HG02973 (cell line): ENCODE measurements at regions not wholly inside any gene's neighbourhood (a gene's known extent, or its start where the extent isn't known, plus 50 kb on each side); places are given as distances from the start of the nearest gene placed in this dataset.
"Not testable (repeated sequence)": the region's sequence is repeated elsewhere in the genome, so short reads cannot be mapped to it uniquely, and the experiment has no call there.

ENCODE experiments used
- ATAC-seq: cut with Tn5 transposase; IDR thresholded peaks from one replicate; pipeline ENCODE4 v1.9.1; 2021; ENCODE audit warnings: moderate library complexity; ENCODE audit not compliant: unreplicated experiment

DNA sequence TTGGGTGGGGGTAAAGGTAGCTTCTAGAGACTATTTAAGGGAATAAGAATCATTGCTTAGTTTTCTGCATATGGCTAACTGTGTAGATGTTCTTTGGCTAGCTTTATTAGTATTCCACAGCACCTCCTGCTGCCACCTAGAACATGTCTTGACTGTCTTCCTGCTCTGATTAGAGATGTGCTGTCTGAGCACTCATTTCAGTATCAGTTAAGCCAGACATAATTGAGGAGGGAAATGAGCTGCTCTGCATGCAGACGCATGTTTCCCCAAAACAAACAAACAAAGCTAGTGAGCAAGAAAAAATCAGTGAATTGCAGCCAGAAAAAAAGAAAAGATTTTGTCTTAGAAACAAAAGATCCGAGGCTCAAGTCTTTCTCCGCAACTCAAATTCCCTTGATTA lies 402.2 kb downstream of the AASDHPPT start:
- no peak for ATAC-seq

DNA sequence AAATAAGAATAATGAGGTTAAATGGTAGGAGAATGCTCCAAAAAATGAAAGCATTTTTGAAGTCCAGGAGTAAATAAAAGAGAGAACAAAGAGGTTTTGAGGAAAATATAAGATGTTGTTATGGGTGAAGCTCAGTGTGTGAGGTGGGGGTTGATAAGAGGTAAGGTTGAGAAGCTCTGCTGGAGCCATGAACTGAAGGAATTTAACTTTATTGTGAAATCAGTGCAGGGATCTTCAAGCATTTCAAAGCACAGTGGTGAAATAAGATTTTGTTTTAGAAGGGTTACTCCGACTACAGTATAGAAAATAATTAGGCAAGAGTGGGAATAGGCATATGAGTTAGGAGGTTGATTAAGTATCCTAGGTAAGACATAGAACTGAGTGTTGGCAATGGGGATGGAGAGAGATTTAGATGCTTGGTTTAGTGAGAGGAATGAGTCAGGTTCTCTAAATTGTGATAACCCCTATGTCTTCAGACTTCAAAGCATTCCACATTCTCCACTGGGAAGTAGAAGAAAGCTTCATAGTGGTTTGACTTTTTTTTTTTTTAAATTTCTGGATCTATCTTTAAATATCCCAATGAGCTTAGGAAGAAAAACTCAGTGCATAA lies 403.2 kb downstream of the AASDHPPT start:
- no peak for ATAC-seq

DNA sequence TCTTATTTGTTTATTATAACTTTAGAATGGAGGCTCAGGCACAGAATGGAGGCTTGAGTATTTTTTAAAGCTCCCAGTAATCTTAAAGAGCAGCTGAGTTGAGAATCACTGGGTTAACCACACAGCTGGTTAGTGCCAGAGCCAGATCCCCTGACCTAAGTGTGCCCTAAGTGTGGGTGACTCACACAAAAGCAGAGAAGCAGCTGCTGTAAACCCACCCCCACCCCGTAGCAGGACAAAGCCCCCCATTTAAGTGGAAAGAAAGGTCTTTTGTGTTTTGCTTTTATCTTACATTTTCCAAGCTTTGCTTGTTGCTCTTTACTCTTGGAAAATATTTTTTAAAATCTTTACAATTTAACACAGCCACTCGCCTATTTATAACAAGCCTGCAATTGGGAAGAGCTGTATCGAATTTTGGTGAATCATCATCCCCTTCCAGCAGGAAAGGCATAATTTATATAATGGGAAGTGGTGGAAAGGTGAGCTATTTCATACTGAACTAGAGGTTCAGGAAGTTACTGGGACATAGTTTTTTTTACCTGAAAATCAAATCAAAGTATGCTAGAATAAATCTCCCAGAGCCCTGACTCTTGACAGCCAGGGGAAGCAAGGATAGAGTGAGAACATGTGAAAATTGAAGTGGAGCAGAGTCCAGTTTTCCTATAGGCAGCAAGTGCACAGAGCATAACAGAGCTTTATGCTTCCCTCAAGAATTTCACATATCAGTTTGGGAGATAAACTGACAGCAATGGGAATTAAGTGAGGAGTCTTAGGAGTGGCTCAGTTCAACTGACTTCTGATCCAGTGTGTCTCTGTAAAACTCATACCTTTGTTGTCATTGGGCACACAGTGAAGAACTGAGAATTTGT lies 405.7 kb downstream of the AASDHPPT start:
- ATAC-seq: no peak

DNA sequence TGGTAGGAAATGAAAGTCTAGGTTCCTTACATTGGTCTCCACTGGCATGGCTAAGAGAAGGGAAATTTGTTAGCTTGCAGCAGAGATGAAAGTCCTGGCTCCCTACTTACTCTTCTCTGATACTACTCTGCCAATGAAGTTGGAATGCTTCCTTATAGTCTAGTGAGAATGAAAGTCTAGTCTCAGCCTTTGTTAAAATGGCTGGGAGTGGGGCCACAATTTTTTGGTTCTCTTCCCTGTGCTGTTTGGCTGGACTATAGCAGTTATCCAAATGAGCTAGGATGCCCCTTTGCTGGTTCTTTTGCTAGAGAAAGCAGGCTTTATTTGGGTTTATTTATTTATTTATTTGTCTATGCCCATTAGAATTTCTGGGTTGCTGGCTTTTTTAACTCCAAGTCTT lies 414.3 kb downstream of the AASDHPPT start:
- no peak for ATAC-seq

DNA sequence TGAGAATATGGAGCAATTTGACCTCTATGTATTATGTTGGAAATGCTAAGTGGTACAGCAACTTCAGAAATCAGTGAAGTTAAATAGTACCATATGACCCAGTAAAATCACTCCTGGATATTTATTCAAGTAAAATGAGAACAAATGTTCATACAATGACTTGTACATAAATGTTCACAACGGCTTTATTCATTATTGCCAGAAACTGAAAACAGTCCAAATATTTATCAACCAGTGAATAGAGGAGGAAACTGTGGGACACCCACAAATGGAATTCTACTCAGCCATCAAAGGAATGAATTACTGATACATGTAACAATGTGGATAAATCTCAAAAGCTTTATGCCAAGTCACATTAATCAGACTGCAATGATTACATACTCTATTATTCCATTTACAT lies 416.3 kb downstream of the AASDHPPT start:
- ATAC-seq: no peak

DNA sequence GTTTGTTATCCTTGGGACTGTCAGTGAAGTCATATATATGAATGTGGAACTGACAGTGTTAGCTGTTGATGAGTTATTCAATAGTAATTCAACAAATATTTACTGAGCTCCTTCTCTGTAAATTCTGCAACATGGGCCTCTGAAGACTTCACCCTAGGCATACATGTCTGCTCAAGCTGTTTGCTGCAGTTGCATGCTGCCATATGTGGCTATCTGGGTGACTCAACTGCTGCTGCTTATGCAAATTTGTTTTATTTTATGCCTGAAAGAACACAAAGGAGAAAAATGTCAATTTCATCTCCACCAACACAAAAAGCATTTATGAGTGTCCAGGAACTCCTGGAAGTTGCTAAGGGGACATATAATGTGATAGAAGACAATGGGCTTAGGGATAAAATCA lies 417.6 kb downstream of the AASDHPPT start:
- ATAC-seq: no peak

DNA sequence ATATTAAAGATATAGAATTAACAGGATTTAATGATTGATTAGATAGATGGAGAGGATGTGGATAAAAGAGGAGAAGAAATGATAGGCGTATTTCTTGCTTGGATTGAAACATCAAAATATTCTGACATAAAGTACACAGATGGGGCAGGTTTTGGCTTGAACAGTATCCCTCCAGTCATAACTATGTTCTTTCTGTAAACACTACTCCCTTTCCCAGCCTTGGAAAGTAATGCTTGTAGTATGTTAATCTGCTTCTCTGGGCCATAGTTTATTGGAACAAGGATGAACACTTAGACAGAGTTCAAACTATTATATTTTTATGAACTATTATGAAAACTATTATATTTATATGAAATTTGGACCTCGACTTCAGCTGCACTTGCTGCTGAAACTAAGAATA lies 419.2 kb downstream of the AASDHPPT start:
- no peak for ATAC-seq

DNA sequence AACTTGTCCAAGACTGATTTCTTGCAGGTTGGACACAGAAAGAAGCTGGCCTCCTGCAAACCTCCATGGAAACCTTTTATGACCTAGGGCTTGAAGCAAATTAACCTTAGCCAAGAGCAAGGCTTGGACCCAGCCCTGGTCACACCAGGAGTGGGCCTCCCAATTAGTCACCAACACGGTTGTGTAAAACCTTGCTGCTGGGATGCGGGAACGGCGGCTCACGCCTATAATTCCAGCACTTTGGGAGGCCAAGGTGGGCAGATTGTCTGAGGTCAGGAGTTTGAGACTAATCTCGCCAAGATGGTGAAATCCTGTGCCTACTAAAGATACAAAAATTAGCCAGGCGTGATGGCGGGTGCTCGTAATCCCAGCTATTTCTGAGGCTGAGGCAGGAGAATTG lies 419.9 kb downstream of the AASDHPPT start:
- ATAC-seq: no peak

DNA sequence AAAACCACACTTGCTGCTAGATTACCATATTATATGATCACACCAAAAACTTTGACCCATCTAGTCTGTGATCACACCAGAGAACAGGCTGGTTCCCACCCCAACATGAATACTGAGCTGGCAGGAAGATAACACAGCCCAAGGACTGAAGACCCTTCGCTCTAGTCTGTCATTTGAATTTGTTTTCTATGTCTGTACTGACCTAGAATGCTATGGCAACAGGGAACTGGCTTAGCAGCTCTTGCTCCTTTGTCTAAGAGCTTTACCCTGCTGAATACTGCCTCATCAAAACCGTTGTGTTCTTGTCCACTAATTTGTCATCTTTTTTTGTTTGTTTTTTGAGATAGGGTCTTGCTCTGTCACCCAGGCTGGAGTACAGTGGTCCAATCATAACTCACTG lies 420.4 kb downstream of the AASDHPPT start:
- no peak for ATAC-seq

DNA sequence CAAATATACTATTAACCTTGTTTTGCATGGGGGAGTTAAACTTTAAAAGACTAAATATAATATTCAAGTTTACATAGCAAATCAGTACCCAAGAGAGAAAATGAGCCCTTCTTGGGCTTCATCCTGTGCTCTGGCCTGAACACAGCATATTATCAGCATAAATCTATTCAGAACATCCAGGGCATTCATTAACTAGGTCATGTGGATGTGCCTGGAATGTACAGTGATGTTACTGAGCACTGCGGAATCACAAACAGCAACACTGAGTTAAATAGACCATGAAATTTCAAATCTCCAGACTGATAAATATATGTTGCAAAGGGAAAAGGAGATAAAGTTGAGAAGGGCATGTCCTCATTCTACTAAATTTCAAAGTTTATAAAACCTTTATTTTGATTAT lies 426.4 kb downstream of the AASDHPPT start:
- no peak for ATAC-seq

DNA sequence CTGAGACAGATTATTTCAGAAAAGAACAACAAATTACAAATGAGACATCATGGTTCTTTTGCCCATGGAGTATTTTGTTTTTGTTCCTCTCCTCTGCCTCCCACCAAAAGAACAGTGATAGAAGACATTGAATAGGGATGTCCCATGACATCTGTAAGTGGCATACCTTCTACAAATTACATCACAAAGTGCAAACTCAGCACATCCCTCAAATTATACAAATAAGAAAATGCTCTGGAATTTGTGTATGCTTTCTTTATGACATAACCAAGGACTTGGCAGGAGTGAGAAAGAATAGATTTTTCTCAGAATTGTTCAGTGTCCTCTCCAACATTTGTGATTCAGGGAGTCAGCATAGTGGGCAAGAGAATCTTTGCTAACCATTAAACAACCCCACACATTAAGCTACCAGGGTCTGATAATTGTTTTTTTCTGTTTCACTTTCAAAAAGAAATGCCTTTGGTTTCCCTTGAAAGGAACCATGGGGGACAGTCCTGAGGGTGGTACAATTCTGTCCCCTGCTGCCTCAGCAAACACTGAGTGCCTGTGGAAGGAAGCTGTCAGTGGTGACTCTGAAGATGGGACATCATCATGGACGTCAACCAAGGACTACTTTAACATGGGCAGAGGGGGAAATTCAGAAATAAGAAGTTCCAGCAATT lies 430.3 kb downstream of the AASDHPPT start:
- ATAC-seq: no peak

DNA sequence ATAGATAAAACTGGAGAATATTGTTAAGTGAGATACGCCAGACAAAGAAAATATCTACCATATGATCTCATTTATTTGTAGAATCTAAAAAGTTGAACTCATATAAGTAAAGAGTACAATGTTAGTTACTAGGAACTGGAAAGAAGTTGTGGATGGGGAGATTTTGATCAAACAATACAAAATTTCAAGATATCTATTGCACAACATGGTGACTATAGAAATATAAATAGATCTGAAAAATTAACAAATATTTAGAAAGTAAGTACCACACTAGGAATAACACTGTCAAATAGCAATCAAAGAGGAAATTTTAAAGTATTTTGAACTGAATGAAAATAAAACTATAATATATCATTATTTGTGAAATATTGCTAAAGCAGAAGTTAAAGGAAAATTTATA lies 437.2 kb downstream of the AASDHPPT start:
- no peak for ATAC-seq

DNA sequence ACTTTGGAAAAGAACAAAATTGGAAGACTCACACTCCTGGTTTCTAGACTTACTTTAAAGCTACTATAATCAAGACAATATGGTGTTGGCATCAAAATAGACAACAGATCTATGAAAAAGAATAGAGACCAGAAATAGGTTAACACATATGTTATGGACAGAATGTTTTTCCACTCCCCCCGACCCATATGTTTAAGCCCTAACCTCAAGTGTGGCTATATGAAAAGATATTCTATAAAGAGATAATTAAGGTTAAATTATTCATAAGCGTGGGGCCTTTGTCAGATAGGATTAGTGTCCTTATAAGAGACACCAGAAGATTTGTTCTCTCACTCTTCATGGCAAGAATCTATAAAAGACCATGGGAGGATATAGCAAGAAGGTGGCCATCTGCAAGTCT lies 440.0 kb downstream of the AASDHPPT start:
- no peak for ATAC-seq

DNA sequence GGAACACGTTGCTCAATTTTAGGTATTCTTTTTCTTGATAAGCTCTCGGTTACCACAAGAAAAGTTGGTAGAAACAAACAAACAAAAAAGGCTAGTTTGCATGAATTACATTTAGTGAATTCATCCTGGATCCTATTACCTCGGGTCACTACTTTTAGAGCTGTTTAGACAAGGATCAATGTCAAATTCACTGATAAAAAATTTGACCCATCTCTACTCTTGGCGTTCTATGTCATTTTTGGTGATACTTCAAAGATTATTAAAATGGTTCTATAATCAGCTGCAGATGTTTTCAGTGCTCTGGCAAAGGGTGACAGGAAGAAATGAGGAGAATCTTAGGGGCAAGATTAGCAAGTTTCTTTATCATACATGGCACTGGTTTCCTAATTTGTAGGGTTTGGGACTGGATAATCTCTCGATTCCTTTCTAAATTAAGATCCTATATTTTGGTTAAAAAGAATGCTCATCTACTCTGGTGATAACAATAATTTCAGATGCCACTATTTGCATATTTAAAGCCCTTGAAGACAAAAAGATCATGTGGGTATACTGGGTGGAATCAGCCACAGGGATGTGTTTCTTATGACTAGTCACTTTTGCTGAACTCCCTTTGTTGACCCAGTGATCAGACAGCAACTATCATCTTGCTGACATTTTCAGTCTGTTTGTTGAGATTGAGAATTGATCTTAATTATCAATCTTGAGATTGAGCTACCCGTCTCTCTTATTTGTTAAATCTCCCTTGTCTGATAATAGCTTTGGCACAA lies 442.9 kb downstream of the AASDHPPT start:
- ATAC-seq: no peak

DNA sequence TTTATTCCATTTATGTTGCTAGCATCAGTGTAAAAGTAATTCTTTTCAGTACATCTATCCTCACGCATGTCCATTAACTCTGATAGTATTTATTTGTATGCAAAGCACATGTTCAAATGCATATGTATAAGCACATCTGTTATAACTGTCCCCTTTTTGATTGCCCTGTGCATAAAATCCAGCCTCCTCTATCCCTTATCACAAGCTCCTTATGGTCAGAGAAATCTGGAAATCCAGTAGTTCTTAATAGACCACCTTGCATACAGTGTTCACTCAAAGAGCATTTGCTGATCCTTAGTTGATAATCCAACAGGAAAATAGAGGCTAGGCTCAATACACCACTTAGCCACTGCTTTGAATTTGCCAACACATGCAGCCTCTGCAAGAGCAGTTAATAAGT lies 443.5 kb downstream of the AASDHPPT start:
- ATAC-seq: no peak

DNA sequence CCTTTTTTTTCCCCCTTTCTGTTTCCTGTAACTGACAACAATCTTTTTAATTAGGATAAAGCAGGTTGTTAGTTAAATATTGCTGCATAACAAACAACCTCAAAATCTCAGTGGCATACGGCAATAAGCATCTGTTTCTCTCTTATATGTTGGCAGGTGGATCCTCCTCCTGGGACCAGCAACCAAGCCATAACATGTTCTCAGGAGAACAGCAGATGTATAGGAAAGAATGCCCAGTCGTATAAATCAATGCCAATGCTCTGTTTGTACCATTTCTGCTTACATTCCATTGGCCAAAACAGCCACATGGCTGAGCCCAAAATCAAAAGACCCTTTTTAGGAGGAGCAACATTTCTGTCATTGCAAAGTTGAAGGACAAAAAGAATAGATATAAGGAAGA lies 445.7 kb downstream of the AASDHPPT start:
- no peak for ATAC-seq

DNA sequence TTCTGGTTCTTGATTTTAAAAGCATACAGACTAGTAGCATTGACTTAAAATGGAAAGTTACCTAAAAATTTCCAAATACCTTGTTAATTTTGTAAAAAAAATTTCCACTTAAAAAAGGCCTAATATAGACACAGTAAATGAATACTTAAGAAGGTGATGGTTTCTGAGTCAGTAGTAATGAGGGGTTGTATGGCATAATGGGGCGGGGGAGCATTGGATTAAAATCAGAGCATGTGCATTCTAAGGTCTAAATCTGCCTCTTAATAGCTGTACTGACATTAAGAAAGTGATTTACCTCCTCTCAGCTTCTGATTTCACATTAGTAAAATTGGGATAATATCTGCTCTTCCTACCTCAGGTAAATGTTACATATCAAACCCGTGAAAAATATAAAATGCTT lies 446.5 kb downstream of the AASDHPPT start:
- ATAC-seq: no peak

DNA sequence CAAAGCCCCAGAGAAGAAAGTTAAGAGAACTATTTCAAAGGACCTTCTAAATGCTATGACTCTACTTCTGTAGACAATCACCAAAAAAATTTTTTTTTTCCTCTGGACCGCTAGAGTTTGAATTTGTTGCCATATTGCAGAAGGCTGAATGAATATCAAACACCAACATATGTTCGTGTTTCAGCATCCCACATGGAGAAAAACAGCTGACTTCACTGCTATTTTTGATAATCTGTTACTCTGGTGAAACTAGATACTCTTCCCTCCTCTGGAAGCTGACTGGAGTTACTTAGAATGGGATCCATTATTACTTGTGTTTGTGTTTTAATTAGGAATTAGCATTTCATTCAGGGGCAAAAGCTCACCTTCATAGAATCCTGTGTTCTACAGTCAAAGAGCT lies 447.0 kb downstream of the AASDHPPT start:
- ATAC-seq: no peak

DNA sequence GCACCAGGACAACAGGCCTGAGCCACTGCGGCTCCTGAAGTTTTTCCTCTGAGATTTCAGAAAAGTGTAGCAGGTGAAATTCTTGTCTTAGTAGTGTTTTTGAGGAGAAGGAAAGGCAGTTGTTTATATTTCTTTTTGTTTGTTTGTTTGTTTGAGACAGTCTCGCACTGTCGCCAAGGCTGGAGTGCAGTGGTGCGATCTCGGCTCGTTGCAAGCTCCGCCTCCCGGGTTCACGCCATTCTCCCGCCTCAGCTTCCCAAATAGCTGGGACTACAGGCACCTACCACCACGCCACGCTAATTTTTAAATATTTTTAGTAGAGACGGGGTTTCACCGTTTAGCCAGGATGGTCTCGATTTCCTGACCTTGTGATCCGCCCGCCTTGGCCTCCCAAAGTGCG lies 454.2 kb downstream of the AASDHPPT start:
- ATAC-seq: not testable (repeated sequence)

DNA sequence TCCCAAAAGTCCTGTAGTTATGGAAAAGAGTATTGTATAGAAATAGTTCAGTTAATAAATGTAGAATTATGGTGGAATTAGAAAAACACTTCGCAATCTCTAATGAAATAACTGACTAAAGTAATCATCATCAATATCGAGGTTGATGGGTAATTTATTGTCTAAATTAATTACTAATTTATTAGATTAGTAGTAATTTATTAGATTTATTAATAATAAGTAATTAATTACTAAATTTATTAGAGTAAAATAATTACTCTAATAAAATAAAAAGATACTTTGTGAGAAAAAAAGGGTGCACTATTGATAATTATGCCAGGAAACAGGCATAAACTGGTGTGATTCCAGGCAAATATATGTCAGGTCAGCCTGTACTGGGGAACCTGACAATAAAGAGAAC lies 455.6 kb downstream of the AASDHPPT start:
- no peak for ATAC-seq

DNA sequence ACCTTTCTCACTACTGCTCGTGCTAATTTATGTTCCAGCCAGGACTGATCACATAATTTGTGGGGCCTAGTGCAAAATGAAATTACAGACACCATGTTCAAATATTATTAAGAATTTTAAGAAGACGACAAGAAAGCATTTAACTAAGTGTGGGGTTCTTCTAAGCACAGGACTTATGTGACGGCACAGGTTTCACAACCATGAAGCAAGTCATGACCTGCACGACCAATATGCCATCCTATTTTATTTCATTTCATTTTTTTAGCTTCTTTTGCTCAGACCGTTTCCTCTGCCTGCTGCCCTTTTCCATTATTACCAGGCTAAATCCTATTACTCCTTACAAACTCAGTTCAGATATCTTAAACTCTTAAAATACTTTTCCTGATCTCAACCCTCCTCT lies 462.5 kb downstream of the AASDHPPT start:
- ATAC-seq: no peak
